HS-5 (cell line): ENCODE measurements at regions not wholly inside any gene's neighbourhood (a gene's known extent, or its start where the extent isn't known, plus 50 kb on each side); places are given as distances from the start of the nearest gene placed in this dataset.
"Not testable (repeated sequence)": the region's sequence is repeated elsewhere in the genome, so short reads cannot be mapped to it uniquely, and the experiment has no call there.

Experiments
- DNase-seq: peaks from one replicate; pipeline ENCODE4 v3.0.0-alpha.2; 2012; ENCODE audit warnings: low read depth

DNA sequence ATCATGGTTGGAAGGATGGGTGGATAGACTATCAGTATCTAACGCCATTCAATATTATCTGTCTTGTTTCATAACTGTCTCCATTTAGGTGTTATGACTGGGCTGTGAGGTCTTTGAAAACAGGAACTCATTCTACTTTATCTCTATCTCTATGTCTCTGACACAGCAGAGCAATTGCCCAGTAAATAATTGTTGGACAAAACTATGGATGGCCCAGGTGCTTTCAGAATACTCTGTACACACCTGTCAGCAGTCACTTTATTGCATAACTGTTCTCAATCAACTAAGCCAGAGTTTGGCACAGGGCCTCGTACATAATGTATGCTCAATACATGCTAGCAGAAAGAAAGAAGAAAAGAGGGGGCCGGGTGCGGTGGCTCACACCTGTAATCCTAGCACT, 210.3 kb downstream of the OPA1 start:
- no peak for DNase-seq

DNA sequence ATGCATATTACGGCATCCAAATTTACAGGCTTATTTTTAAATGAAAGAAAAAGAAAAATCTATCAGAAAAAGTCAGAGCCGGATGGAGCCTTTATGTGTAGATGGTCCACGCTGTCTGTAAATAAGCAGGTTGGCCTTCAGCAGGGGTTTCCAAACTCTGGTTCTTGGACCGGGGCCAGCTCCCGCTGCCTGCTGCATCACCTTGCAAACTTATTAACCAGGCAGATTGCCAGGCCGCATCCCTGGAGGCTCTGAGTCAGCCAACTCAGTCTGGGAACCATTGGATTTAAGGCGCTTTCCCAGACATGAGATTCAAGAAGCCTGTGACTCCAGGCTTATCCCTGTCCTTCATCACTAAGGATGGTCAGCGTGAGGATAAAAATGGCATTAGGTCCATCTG, 212.4 kb downstream of the OPA1 start:
- DNase-seq = peak; percentile 53

DNA sequence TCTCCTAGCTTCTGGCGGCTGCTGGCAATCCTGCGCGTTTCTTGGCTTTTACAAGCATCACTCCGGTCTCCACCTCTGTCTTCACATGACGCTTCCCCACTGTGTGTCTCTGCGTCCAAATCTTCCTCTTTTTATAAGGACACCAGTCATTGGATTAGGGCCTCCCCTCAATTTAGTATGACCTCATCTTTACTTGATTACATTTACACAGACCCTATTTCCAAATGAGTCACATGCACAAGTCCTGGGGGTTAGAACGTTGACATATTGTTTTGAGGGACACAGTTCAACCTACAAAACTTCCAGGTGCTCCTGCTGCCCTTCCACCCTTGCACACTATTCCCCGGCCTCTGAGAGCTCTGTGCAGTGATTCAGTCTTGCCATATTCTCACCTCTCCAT, 215.3 kb downstream of the OPA1 start:
- DNase-seq = no peak

DNA sequence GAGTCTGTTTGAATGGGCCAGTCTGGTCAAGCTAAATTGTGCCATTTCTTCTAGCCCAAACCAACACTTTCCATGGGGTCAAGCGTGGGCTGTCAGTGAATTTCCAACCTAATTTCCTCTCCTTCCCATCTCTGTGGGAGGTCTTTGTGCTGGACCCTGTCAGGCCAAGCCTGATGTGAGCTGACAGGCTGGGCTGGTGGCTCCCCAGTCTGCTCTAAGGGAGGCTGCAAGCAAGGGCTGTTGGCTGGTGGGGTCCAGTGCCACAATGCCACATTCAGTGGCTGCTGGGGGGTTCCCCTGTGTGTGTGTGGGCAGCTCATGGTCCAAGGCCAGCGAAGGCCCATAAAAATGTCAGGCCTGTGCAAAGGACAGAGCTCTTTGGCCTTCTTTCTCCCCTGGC, 216.1 kb downstream of the OPA1 start:
- no peak for DNase-seq

DNA sequence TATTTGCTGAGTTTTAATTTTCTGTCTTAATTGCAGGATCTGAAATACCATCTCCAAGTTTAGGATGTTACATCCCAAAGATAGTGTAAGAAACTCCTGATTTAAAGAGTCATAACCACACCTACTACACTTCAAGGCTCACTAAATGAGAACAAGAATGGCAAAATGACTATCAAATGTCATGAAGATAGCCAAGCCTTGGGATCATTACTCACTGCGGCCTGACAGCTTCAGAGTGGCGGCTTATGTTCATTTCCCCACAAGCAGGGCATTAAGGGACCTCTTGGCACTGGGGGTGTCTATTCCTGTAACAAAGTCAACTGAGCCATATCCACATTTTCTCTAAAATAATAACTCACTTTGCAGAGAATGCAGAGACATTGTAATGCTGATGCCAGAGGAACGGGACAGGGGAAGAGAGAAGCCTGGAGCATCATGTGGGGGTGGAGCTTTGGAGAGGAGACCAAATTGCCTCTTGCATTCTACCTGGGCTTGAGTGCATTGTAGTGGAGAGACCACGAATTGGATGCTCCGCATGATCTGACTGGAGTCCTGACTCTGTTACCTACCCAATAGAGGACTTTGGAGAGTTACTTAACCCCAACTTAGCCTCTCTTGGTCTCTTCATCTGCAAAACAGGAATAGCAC, 219.2 kb downstream of the OPA1 start:
- DNase-seq = no peak

- no peak for DNase-seq
Observed at GRCh38 chr3:193812791-193813500, 219.9 kb downstream of the OPA1 start.

GRCh38 chr3:193813501-193813830, 220.5 kb downstream of the OPA1 start:
- no peak for DNase-seq

DNA sequence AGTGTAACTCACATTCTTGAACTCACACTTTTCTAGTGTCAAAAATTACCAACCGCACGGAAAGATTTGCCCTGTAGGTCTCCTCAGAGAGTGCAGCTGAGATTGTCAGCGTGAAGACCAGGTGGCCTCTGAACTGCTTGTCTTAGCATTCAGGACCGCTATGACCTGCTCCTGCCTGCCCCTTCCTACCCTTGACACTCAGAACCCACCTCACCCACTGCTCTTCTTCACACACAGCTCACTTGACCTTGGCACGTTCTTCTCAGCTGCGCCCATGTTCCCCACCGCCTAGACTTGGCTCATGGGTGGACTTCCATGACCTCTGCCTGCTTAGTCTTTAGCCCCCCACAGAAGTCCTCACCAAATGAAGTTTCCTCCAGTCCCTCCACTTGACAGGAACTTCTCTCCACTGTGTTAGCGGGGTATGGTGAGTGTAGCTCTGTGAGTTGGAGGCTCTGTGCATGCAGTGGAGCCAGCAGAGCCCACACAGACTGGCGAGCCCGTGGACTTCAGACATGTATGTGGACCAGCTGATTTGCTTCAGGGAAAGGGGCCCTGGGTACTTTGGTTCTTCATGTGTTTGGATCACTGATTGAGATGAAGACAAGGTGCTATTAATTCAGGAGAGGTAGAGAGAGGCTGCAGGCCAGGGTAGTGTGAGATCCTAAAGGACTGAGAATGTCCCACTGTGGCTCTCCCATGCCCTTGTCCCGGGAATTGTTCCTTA, 221.3 kb downstream of the OPA1 start:
- DNase-seq = no peak

DNA sequence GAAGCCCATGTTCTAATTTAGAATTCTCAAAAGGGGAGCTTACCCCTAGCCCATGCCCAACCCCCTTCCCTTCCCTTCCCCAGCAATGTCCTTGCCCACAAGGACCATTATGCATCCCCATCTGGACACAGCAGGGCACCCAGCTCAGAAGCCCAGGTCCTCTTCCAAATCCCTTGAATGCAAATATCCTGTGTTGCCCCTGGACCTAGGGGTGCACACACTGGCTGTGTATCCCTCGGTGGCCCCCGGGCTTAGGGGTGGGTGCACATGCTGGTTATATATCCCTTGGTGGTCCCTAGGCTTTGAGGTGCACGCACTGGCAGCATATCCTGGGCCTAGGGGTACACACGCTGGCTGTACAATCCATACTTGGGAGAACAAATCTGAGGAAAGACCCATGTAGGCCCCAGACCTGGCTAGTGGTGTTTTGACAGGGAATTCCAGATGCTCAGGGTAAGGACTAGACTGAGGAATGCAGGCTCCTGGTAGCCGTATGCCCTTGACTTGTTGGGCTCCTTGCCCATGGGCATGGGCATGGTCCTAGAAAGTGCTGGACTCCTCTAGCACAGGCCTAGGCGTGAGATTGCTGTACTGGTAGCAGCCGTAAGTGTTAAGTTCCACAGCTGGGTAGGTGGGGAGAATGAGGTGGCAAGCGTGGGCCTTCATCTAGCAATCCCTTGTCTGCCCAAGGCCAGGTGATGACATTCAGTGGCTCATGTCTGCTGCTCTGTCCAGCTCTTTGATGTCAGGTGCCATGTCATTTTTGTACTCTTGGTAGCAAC, 222.4 kb downstream of the OPA1 start:
- no peak for DNase-seq

GRCh38 chr3:193816028-193816395, 223.0 kb downstream of the OPA1 start:
- no peak for DNase-seq

DNA sequence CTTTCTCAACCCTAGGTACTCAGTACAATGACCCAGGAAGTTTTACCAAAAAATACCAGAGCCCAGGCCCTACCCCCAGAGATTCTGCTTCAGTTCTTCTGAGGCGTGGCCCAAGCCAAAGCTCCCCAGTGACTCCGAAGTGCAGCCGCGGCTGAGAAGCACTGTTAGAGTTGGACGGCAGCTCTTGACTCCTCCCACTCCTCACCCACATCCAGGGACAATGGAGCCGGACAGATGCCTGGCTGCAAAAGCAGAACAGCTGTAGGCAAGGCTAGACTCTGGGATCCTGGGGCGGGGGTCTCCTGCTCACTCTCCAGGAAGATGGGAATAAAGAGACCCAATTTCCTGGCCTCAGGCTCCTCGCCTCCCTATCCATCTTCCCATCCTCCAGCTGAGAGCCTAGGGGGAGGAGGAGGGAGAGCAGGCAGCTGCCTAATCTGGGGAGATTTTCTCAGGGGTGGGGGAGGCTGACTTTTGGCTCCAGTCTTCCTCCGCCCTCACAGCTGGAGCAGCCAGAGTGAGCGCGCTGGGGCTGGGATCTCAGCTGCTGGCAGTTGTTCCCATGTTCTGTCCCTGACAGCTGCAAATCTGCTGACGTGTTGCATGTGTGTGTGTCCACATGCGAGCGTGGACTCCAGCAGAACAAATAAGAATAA, 223.8 kb downstream of the OPA1 start:
- no peak for DNase-seq

- DNase-seq = no peak
Observed at GRCh38 chr3:193819117-193820010, 226.4 kb downstream of the OPA1 start.

DNA sequence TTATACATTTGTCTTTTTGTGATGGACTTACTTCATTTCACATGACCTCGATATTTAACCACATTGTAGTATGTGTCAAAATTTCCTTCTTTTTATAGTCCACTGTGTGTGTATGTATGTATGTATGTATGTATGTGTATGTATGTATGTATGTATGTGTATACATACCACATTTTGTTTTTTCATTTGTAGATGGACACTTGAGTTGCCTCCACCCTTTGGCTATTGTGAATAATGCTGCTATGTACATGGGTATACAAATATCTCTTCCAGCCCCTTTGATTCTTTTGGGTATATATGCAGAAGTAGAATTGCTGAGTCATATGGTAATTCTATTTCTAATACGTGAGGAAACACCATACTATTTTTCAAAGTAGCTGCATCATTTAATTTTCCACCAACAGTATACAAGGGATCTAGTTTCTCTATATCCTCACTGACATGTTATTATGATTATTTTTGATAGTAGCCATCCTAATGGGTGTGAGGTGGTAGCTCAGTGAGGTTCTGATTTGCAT, 228.2 kb downstream of the OPA1 start:
- no peak for DNase-seq

GRCh38 chr3:193822492-193823212, 229.6 kb downstream of the OPA1 start:
- DNase-seq = no peak

DNA sequence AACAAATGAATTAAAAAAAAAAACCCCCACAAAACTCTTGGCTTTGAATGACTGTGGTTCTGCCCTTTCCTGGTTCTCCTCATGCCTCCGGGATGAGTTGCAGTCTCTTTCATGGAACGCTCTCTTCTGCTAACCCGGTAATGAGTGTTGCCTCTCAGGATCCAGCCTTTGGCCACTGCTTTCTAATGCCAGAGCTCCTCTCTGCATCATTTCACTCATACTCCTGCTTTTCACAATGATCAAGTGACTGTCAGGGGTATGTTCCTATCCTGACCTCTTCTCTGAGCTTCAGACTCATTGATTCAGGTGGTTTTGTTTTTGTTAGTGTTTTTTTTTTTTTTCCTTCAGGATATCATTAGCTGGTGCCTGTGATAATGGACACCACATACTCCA, 230.2 kb downstream of the OPA1 start:
- DNase-seq = not testable (repeated sequence)

DNA sequence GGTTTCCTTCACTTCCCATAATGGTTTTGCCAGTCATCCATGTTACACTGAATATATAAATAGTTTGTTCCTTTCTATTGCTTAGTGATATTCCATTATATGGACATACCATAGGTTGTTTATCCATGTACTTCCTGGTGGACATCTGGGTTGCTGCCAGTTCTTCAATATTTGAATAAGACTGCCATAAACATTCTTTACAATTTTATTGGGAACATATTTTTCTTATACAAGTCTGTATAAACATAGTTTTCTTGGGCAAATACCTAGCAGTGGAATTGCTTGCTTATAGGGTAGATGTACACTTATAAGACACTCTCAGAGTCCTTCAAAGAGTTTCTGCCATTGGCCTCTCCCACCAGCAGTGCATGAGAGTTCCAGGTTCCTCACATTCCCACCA, 231.4 kb downstream of the OPA1 start:
- DNase-seq = no peak

DNA sequence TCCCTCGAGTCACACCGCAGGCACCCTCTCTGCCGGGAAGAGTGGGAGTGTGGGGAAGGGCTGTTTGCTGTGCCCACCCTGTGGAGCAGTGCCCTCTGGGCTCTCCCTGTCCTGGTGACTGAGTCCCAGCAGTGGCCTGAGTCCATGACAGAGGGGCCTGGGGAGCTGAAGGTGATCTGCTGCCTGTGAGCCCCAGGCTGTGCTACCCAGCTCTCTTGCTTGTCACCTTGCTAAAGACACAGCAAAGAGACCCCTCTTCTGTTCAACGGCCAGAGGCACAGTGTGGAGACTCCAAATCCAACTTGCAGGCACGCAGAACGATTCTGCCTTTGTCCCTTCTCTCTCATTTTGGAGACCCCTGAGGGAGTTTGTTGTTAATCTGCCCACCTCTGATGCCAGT, 232.6 kb downstream of the OPA1 start:
- no peak for DNase-seq

DNA sequence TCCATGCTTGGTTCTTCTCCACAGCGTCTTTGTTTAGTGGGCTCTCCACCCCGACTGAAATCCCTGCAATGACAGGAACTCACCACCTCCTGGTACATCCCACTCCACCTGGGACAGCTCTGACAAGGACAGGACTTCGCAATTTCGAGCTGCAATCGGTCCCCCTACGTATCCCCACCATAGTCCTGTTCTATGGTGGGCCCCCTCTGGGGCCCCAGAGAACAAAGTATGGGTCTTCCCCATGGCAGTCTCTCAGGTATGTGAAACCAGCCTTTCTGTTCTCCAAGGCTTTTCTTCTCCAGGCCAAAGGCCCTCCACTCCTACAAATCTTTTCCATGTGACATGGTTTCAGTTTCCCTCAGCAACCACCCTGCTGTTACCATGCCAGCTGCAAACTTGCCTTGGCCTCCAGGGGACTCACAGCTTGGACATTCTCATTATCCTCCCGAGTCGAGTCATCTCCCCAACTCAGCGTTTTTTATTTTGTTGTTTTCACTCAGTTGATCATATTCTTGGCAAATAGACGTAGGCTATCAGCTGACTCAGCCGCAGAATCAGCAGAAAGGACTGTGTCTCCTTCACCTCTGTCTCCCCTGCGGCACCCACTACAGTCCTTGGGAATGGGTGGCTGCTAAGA, 233.3 kb downstream of the OPA1 start:
- DNase-seq = peak; percentile 26

DNA sequence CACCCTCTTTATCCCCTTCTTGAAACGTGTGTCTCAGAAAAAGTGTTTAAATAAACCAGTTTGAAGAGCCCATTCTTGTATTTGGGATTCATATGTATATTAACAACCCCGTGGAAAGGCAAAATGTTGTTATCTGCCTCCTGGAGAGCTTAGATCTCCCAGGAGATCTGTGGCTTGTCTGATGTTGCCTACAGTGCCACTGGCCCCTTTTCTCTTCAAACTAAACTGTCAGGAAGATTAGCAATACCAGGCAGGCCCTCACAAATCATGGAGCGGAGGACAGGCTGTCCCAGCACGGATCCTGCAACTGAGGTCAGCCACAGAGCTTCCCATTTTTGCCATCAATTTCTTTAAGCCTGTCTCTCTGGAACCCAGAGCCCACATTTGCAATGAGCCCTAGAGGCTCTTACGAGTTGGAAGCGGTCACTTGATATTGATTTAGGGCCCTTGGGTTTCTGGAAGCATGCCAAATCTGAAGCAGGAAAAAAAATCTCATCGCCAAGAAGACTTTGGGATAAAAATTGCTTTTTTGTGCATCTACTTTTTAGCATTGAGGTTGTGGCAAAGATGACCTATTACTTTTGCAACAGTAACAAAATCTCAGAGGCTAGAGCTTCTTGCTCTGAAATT, 234.1 kb downstream of the OPA1 start:
- DNase-seq = no peak
